Gastrocnemius medialis (tissue), 4 donors: ENCODE measurements at regions not wholly inside any gene's neighbourhood (a gene's known extent, or its start where the extent isn't known, plus 50 kb on each side); places are given as distances from the start of the nearest gene placed in this dataset.

Experiments
- POLR2A ChIP-seq, 2 donors: fragments of 450-650 bp; IDR thresholded peaks; one replicate each; pipeline ENCODE4 v1.6.1; 2017; ENCODE audit warnings: antibody characterized with exemption in 2 of 2, mild to moderate bottlenecking in 2 of 2, moderate library complexity in 2 of 2
- TF ChIP-seq, protein P1 (sequence below), 5 experiments: fragments of 450-650 bp in 3 of 5; fragments of 200-600 bp in 2 of 5; sonication (generic) in 2 of 5; IDR thresholded peaks in 4 of 5; conservative IDR thresholded peaks in 1 of 5; 1 replicate in 4 of 5; 2 replicates in 1 of 5; pipeline ENCODE4 v1.5.1; 2016 to 2019; ENCODE audit warnings: antibody characterized with exemption in 5 of 5, mild to moderate bottlenecking in 3 of 5, moderate library complexity in 3 of 5

DNA sequence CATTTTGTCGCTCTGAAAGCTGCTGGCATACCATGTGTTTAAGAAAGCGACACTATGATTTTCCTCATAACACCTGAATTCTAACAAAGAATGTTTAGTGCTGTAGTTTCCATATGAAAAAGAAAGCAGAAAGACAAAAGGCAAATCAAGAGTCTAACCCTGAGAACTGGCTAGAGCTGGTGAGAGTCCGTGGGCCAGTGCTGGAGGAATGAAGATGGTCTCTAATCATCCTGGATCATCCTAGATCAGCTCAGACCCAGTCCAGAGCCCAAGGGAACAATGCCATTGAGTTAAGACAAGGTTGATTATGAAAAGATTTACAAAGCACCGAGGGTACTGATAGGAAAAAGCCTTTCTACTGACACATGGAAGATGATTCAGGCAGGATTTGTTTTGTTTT lies 73.0 kb upstream of the MYLIP start:
- no peak for TF ChIP-seq POLR2A (IDR thresholded peaks at IDR 0.05)
- TF ChIP-seq, protein P1, sequence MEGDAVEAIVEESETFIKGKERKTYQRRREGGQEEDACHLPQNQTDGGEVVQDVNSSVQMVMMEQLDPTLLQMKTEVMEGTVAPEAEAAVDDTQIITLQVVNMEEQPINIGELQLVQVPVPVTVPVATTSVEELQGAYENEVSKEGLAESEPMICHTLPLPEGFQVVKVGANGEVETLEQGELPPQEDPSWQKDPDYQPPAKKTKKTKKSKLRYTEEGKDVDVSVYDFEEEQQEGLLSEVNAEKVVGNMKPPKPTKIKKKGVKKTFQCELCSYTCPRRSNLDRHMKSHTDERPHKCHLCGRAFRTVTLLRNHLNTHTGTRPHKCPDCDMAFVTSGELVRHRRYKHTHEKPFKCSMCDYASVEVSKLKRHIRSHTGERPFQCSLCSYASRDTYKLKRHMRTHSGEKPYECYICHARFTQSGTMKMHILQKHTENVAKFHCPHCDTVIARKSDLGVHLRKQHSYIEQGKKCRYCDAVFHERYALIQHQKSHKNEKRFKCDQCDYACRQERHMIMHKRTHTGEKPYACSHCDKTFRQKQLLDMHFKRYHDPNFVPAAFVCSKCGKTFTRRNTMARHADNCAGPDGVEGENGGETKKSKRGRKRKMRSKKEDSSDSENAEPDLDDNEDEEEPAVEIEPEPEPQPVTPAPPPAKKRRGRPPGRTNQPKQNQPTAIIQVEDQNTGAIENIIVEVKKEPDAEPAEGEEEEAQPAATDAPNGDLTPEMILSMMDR (IDR thresholded peaks at IDR 0.05 in 4 of 5, conservative IDR thresholded peaks at IDR 0.05 in 1 of 5), result no peak
